HG03280 (cell line): ENCODE measurements at regions not wholly inside any gene's neighbourhood (a gene's known extent, or its start where the extent isn't known, plus 50 kb on each side); places are given as distances from the start of the nearest gene placed in this dataset.

Experiments
- ATAC-seq: cut with Tn5 transposase; IDR thresholded peaks from one replicate; pipeline ENCODE4 v1.9.1; 2021; ENCODE audit warnings: mild to moderate bottlenecking, moderate library complexity; ENCODE audit not compliant: unreplicated experiment

GRCh38 chr18:4653418-4653817, 198.3 kb upstream of the DLGAP1 start:
- no peak for ATAC-seq

- ATAC-seq, result no peak
These were observed 186.8 kb upstream of the DLGAP1 start for GRCh38 chr18:4641771-4642368.

GRCh38 chr18:4640349-4641012, 185.4 kb upstream of the DLGAP1 start:
- no peak for ATAC-seq

GRCh38 chr18:4639628-4640310, 184.7 kb upstream of the DLGAP1 start:
- ATAC-seq, result peak; percentile 86

- ATAC-seq, result no peak
These were observed 183.6 kb upstream of the DLGAP1 start for GRCh38 chr18:4638680-4639079.

GRCh38 chr18:4637876-4638275, 182.8 kb upstream of the DLGAP1 start:
- ATAC-seq, result no peak

GRCh38 chr18:4636967-4637366, 181.9 kb upstream of the DLGAP1 start:
- no peak for ATAC-seq

- no peak for ATAC-seq
These were observed 176.1 kb upstream of the DLGAP1 start for GRCh38 chr18:4631239-4631638.

- ATAC-seq, result no peak
These were observed 150.1 kb upstream of the DLGAP1 start for GRCh38 chr18:4605212-4605611.

- no peak for ATAC-seq
These were observed 148.8 kb upstream of the DLGAP1 start for GRCh38 chr18:4603955-4604354.

GRCh38 chr18:4599312-4599711, 144.2 kb upstream of the DLGAP1 start:
- no peak for ATAC-seq

- no peak for ATAC-seq
These were observed 142.2 kb upstream of the DLGAP1 start for GRCh38 chr18:4597301-4597700.

GRCh38 chr18:4593895-4594294, 138.8 kb upstream of the DLGAP1 start:
- ATAC-seq, result no peak

- no peak for ATAC-seq
These were observed 138.4 kb upstream of the DLGAP1 start for GRCh38 chr18:4593459-4593858.

- no peak for ATAC-seq
These were observed 134.1 kb upstream of the DLGAP1 start for GRCh38 chr18:4589056-4589800.

- no peak for ATAC-seq
These were observed 132.1 kb upstream of the DLGAP1 start for GRCh38 chr18:4587204-4587603.

- ATAC-seq, result no peak
These were observed 131.6 kb upstream of the DLGAP1 start for GRCh38 chr18:4586731-4587130.

GRCh38 chr18:4582431-4583335, 127.6 kb upstream of the DLGAP1 start:
- ATAC-seq, result no peak

- ATAC-seq, result no peak
These were observed 126.9 kb upstream of the DLGAP1 start for GRCh38 chr18:4581966-4582365.

GRCh38 chr18:4578449-4578848, 123.3 kb upstream of the DLGAP1 start:
- no peak for ATAC-seq

GRCh38 chr18:4573735-4574134, 118.6 kb upstream of the DLGAP1 start:
- no peak for ATAC-seq
